AG04450 (cell line): ENCODE measurements at regions not wholly inside any gene's neighbourhood (a gene's known extent, or its start where the extent isn't known, plus 50 kb on each side); places are given as distances from the start of the nearest gene placed in this dataset.

ENCODE experiments used
- CTCF ChIA-PET: fragments of 300-600, 350-600 bp; formaldehyde crosslinking; extraction: SDS; loops from one replicate; lab custom pipeline; 2022; ENCODE audit warnings: antibody characterized with exemption, inconsistent platforms; lab: Charles Lee
- POLR2A ChIA-PET: fragments of 350-600 bp; formaldehyde crosslinking; extraction: SDS; loops from one replicate; lab custom pipeline; 2021; ENCODE audit warnings: antibody characterized with exemption, inconsistent platforms; lab: Yijun Ruan, JAX
- DNase-seq: peaks from one replicate; pipeline ENCODE4 v3.0.0-alpha.2; 2011; ENCODE audit warnings: low read depth, low spot score
- H3K27ac ChIP-seq: one replicate; pipeline ENCODE4 v1.5.1; 2012; ENCODE audit warnings: low read depth, low read length, control low read depth
- H3K27me3 ChIP-seq: one replicate; pipeline ENCODE4 v1.6.0; 2012; ENCODE audit warnings: low read length; ENCODE audit not compliant: control insufficient read depth, insufficient read depth
- H3K4me3 ChIP-seq: 2 replicates; pipeline ENCODE4 v1.5.1; 2011; ENCODE audit warnings: mild to moderate bottlenecking, low read depth, low read length, control low read depth
- H3K9me3 ChIP-seq: 2 replicates; pipeline ENCODE4 v1.5.1; 2012; ENCODE audit warnings: low read length; ENCODE audit not compliant: control insufficient read depth, insufficient read depth
- CTCF ChIP-seq: IDR thresholded peaks from 2 replicates; pipeline ENCODE4 v1.5.1; 2011; ENCODE audit warnings: low read depth, low read length, control low read depth, inconsistent platforms

- Histone ChIP-seq H3K27ac (no peak overlapping the region), H3K27me3 (no peaks in the 10 kb centered on the region), H3K4me3 (no peak overlapping the region), H3K9me3 (peaks cover 21% of the 10 kb centered on the region)
- no peak for DNase-seq
- ChIA-PET CTCF (no interaction called here), POLR2A (no interaction called here)
- TF ChIP-seq CTCF: no peak
Measured at GRCh38 chr2:851680-852079, 99.0 kb upstream of the SNTG2 start.

GRCh38 chr2:851078-851477, 99.6 kb upstream of the SNTG2 start:
- ChIA-PET POLR2A (no interaction called here), CTCF (no interaction called here)
- DNase-seq: no peak
- peaks cover 24% of the 10 kb centered on the region for H3K9me3 ChIP-seq
- no peak for TF ChIP-seq CTCF
- H3K27me3 ChIP-seq: no peaks in the 10 kb centered on the region
- no peak overlapping the region for H3K4me3 ChIP-seq
- H3K27ac ChIP-seq: no peak overlapping the region

GRCh38 chr2:850429-850828, 100.2 kb upstream of the SNTG2 start:
- H3K27me3 ChIP-seq: no peaks in the 10 kb centered on the region
- CTCF ChIA-PET: no interaction called here
- no peak overlapping the region for H3K4me3 ChIP-seq
- TF ChIP-seq CTCF: no peak
- H3K27ac ChIP-seq: no peak overlapping the region
- no peak for DNase-seq
- peaks cover 28% of the 10 kb centered on the region for H3K9me3 ChIP-seq
- POLR2A ChIA-PET: no interaction called here

GRCh38 chr2:848099-848498, 102.5 kb upstream of the SNTG2 start:
- TF ChIP-seq CTCF: no peak
- H3K27me3 ChIP-seq: no peaks in the 10 kb centered on the region
- CTCF ChIA-PET: interaction anchor here (1.3 kb wide), 1 partner anchor 703 kb away, joined by 4 read pairs; no protein-coding TSS in a partner anchor
- H3K9me3 ChIP-seq: peaks cover 25% of the 10 kb centered on the region
- POLR2A ChIA-PET: no interaction called here
- DNase-seq: no peak
- H3K27ac ChIP-seq: no peak overlapping the region
- H3K4me3 ChIP-seq: no peak overlapping the region

GRCh38 chr2:847669-848068, 103.0 kb upstream of the SNTG2 start:
- DNase-seq: no peak
- H3K9me3 ChIP-seq: peaks cover 26% of the 10 kb centered on the region
- CTCF ChIA-PET: interaction anchor here (1.3 kb wide), 1 partner anchor 703 kb away, joined by 4 read pairs; no protein-coding TSS in a partner anchor
- no peak overlapping the region for H3K27ac ChIP-seq
- no peaks in the 10 kb centered on the region for H3K27me3 ChIP-seq
- no peak overlapping the region for H3K4me3 ChIP-seq
- no peak for TF ChIP-seq CTCF
- POLR2A ChIA-PET: no interaction called here
